SK-N-SH (cell line): ENCODE measurements at regions not wholly inside any gene's neighbourhood (a gene's known extent, or its start where the extent isn't known, plus 50 kb on each side); places are given as distances from the start of the nearest gene placed in this dataset.

Experiments used
- CTCF ChIA-PET: fragments of 300-600, 350-600 bp; formaldehyde crosslinking; extraction: SDS; loops from one replicate; lab custom pipeline; 2021; lab: Yijun Ruan, JAX
- POLR2A ChIA-PET: fragments of 350-600 bp; sonication (Branson Sonifier 250); formaldehyde crosslinking; extraction: SDS; loops from one replicate; lab custom pipeline; 2020; ENCODE audit warnings: antibody characterized with exemption, inconsistent platforms; lab: Yijun Ruan, JAX
- DNase-seq: peaks from one replicate; pipeline ENCODE4 v3.0.0; 2012
- H2AFZ ChIP-seq: fragments of 200-600 bp; sonication (generic); 2 replicates; pipeline ENCODE4 v1.8.1; 2016; ENCODE audit warnings: antibody characterized with exemption, mild to moderate bottlenecking, low read depth
- H3F3A ChIP-seq: fragments of 200-600 bp; sonication (generic); replicated peaks from 2 replicates; pipeline ENCODE3; 2016; ENCODE audit warnings: antibody characterized with exemption, mild to moderate bottlenecking; ENCODE audit not compliant: insufficient read depth
- H3K27ac ChIP-seq, 2 experiments: fragments of 200-500 bp in 1 of 2; fragments of 200-600 bp in 1 of 2; sonication (Bioruptor generic) in 1 of 2; sonication (generic), shearing (Covaris generic) in 1 of 2; 2 replicates each; pipeline versions ENCODE4 v1.5.1 to v1.6.1; 2014 to 2016; ENCODE audit warnings: low read depth in 2 of 2, inconsistent platforms in 1 of 2, low read length in 1 of 2, mild to moderate bottlenecking in 1 of 2, mixed read lengths in 1 of 2
- H3K27me3 ChIP-seq: fragments of 200-600 bp; sonication (generic), shearing (Covaris generic); 2 replicates; pipeline ENCODE4 v1.6.1; 2016; ENCODE audit warnings: mixed run types; ENCODE audit not compliant: insufficient read depth
- H3K36me3 ChIP-seq, 2 experiments: fragments of 200-500 bp in 1 of 2; fragments of 200-600 bp in 1 of 2; sonication (Bioruptor generic) in 1 of 2; sonication (generic) in 1 of 2; replicated peaks in 1 of 2; 2 replicates each; pipeline versions ENCODE3 to v1.5.1; 2014 to 2016; ENCODE audit warnings: low read length in 1 of 2, mild to moderate bottlenecking in 1 of 2; ENCODE audit not compliant: insufficient read depth in 2 of 2, control insufficient read depth in 1 of 2
- H3K4me1 ChIP-seq, 2 experiments: fragments of 200-500 bp in 1 of 2; fragments of 200-600 bp in 1 of 2; sonication (Bioruptor generic) in 1 of 2; sonication (generic), shearing (Covaris generic) in 1 of 2; 2 replicates each; pipeline versions ENCODE4 v1.5.1 to v1.6.1; 2014 to 2016; ENCODE audit warnings: low read depth in 1 of 2, low read length in 1 of 2, mixed run types in 1 of 2; ENCODE audit not compliant: insufficient read depth in 2 of 2, control insufficient read depth in 1 of 2
- H3K4me2 ChIP-seq: fragments of 200-600 bp; sonication (generic), shearing (Covaris generic); 2 replicates; pipeline ENCODE4 v1.6.1; 2017; ENCODE audit warnings: mixed run types
- H3K4me3 ChIP-seq, 2 experiments: fragments of 200-500 bp in 1 of 2; fragments of 200-600 bp in 1 of 2; sonication (Bioruptor generic) in 1 of 2; sonication (generic), shearing (Covaris generic) in 1 of 2; 2 replicates each; pipeline versions ENCODE4 v1.5.1 to v1.8.1; 2014 to 2016; ENCODE audit warnings: low read depth in 2 of 2, inconsistent platforms in 1 of 2, low read length in 1 of 2, mild to moderate bottlenecking in 1 of 2, mixed read lengths in 1 of 2, moderate library complexity in 1 of 2
- H3K79me2 ChIP-seq: fragments of 200-600 bp; sonication (generic); 2 replicates; pipeline ENCODE4 v1.8.1; 2017; ENCODE audit warnings: mild to moderate bottlenecking; ENCODE audit not compliant: insufficient read depth
- H3K9ac ChIP-seq: fragments of 200-600 bp; sonication (generic); 2 replicates; pipeline ENCODE4 v1.6.1; 2017; ENCODE audit warnings: mixed run types
- H3K9me2 ChIP-seq: fragments of 200-600 bp; sonication (generic); 2 replicates; pipeline ENCODE4 v1.6.1; 2017; ENCODE audit warnings: mixed run types
- H3K9me3 ChIP-seq: fragments of 200-600 bp; sonication (generic); 2 replicates; pipeline ENCODE4 v1.6.1; 2017; ENCODE audit warnings: mixed run types, mild to moderate bottlenecking, moderate library complexity
- H4K20me1 ChIP-seq: fragments of 200-600 bp; sonication (generic); 2 replicates; pipeline ENCODE4 v1.6.1; 2017; ENCODE audit warnings: mild to moderate bottlenecking, mixed run types; ENCODE audit not compliant: insufficient read depth
- ELF1 ChIP-seq: IDR thresholded peaks from 2 replicates; pipeline ENCODE4 v1.4.0; 2012
- EP300 ChIP-seq, 2 experiments: IDR thresholded peaks; 2 replicates each; pipeline versions ENCODE4 v1.4.0 to v1.6.1; 2012; ENCODE audit warnings: borderline replicate concordance in 1 of 2, low read depth in 1 of 2, low read length in 1 of 2
- FOXJ3 ChIP-seq: sonication (generic); formaldehyde crosslinking; IDR thresholded peaks from 2 replicates; pipeline ENCODE4 v1.5.1; 2020; ENCODE audit warnings: mild to moderate bottlenecking, missing genetic modification reagents
- GATA2 ChIP-seq: sonication (generic); formaldehyde crosslinking; IDR thresholded peaks from 2 replicates; pipeline ENCODE4 v1.5.0; 2020; ENCODE audit warnings: mild to moderate bottlenecking, missing genetic modification reagents
- MAX ChIP-seq: IDR thresholded peaks from 2 replicates; pipeline ENCODE4 v1.4.0; 2012; ENCODE audit warnings: low read depth
- NFIC ChIP-seq: IDR thresholded peaks from 2 replicates; pipeline ENCODE4 v1.4.0; 2012; ENCODE audit warnings: borderline replicate concordance
- PBX3 ChIP-seq: IDR thresholded peaks from 2 replicates; pipeline ENCODE4; 2012
- REST ChIP-seq: IDR thresholded peaks from 2 replicates; pipeline ENCODE4 v1.6.1; 2012; ENCODE audit warnings: mild to moderate bottlenecking, low read depth, low read length, moderate library complexity
- SIN3A ChIP-seq: IDR thresholded peaks from 2 replicates; pipeline ENCODE4 v1.6.1; 2012; ENCODE audit warnings: low read depth, mild to moderate bottlenecking, low read length, moderate library complexity, borderline replicate concordance
- SMC3 ChIP-seq: IDR thresholded peaks from 2 replicates; pipeline ENCODE4 v1.6.1; 2012; ENCODE audit warnings: low read depth, low read length, improper control_type of control experiment
- TAF1 ChIP-seq: IDR thresholded peaks from 2 replicates; pipeline ENCODE4 v1.6.1; 2012; ENCODE audit warnings: low read depth, mild to moderate bottlenecking, low read length, moderate library complexity, borderline replicate concordance
- ZBTB33 ChIP-seq: IDR thresholded peaks from 2 replicates; pipeline ENCODE4 v1.4.0; 2012; ENCODE audit warnings: low read depth, borderline replicate concordance
- WGBS: methylation state at CpG from one replicate; pipeline ENCODE4 v1.1.6; 2017; ENCODE audit warnings: low lambda C conversion rate; 5-methylcytosine and 5-hydroxymethylcytosine counted together

GRCh38 chr5:102590467-102590866, 91.7 kb upstream of the SLCO6A1 start:
- no peak for TF ChIP-seq EP300 (IDR thresholded peaks at IDR 0.05; ENCODE audit: borderline replicate concordance in 1 of 2, low read depth in 1 of 2, low read length in 1 of 2)
- no peak for TF ChIP-seq MAX
- TF ChIP-seq ELF1, result no peak
- TF ChIP-seq FOXJ3 (CRISPR knock-in tag), result no peak
- TF ChIP-seq SMC3, result no peak
- TF ChIP-seq REST, result no peak
- TF ChIP-seq ZBTB33, result no peak
- no peak for TF ChIP-seq SIN3A
- no peak for TF ChIP-seq PBX3
- TF ChIP-seq NFIC, result no peak
- TF ChIP-seq TAF1, result no peak
- TF ChIP-seq GATA2 (CRISPR knock-in tag), result no peak
- TF ChIP-seq, all 33 proteins: peak for 0
- WGBS, result 86% methylated on average over 3 of the region's 3 CpGs
- H3K9me2 ChIP-seq, result no peaks in the 10 kb centered on the region
- no peak for DNase-seq
- no peaks in the 10 kb centered on the region for H4K20me1 ChIP-seq
- H2AFZ ChIP-seq, result no peak overlapping the region
- H3K27ac ChIP-seq, result peak overlapping the region in 1 of 2 experiments; percentile 28; a peak in 1 of 4 replicates
- H3K9me3 ChIP-seq, result no peaks in the 10 kb centered on the region
- H3F3A ChIP-seq, result peaks cover 4% of the 10 kb centered on the region
- ChIA-PET POLR2A (no interaction called here), CTCF (no interaction called here)
- H3K4me1 ChIP-seq, result no peaks in the 10 kb centered on the region; a peak in 2 of 4 replicates
- no peak overlapping the region for H3K9ac ChIP-seq
- H3K4me3 ChIP-seq, result no peak overlapping the region
- no peak overlapping the region for H3K4me2 ChIP-seq
- H3K36me3 ChIP-seq, result no peaks in the 10 kb centered on the region
- no peaks in the 10 kb centered on the region for H3K79me2 ChIP-seq
- no peaks in the 10 kb centered on the region for H3K27me3 ChIP-seq
